ENCODE measurements at regions not wholly inside any gene's neighbourhood (a gene's known extent, or its start where the extent isn't known, plus 50 kb on each side); places are given as distances from the start of the nearest gene placed in this dataset.

- DNase-seq (ENCODE audit: low spot score): no peak
Observed at GRCh38 chr6:166009385-166010031, 158.1 kb downstream of the TBXT start.

DNA sequence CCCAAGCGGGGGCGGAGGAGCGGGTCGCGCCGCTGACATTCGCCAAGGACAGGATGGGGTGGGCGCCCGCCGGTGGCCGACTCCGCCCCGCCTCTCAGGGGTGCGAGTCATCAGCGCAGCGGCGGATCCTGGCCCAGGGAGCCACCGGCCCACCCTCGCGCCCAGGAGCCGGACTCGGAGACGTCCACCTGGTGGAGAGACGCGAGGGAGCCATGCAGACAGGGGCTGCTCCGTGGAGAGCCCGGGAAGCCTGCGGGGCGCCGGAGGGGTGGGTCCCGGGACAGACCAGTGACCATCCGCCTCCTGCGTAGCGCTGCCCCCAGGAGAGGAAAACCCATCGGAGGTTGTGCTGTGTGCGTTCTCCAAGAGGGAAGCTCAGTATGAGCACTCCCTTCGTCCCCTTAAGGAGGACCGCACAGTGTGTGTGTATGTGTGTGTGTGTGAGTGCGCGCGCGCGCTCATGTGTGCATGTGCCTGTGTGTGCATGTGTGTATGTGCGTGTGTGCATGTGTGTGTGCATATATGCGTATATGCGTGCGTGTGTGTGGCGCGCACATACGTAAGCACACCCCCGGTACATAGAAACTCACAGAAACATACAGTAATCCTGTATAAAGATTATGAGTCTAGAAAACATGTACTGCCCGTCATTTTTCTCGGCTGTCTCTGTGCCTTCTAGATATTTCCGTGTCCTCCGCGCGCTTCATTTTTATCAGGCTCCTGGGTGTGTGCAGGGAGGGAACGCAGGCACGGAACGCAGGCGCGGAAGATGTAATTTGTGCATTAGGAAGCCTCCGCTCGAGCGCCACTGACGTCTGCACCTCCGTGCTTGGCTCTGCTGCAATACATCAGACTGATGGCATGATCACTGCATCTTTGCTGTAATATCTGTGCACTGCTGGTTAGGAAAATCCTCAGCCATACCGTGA, 158.9 kb downstream of the TBXT start:
- no peak for DNase-seq (ENCODE audit: low spot score)

DNA sequence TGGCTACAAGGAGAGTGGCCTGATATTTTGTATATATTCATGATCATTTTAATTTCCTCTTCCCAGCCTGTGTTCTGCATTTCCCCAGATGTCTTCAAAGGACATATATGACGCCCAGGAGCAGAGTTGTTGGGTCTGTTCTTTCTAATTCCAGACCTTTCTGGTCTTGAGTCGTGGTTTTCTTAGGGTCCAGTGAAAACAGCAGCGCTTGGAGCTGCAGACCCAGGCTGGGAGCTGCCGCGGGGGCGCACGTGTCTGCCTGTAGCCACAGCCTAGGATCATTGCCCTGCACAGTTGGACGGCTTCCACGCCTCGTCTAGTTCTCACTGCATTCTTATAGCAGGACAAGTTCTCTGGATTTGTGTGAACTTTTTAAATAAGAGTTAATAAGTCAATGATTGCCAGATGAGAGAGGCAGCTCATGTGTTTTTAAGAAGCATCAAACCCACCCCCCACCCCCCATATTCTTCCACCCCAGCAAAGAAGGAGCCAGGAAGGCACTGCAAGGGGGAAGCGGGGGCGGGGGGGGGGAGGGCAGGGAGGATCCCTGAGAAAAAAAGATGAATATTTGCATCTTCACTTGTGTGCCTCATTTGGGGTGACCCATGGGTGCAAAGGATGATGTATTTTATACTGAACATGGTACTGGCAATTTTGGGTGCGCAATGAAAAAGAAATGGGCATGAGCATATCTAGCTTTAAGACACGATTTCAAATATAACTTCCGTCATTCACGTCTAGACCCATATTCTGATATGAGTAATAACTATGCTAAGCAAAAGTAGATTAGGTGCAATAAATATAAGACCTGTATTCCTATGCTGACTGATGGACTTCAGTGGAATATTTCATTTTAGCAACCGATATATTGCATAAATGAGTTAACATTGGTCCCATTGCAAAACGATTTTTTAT, 160.0 kb downstream of the TBXT start:
- no peak for DNase-seq (ENCODE audit: low spot score)

DNA sequence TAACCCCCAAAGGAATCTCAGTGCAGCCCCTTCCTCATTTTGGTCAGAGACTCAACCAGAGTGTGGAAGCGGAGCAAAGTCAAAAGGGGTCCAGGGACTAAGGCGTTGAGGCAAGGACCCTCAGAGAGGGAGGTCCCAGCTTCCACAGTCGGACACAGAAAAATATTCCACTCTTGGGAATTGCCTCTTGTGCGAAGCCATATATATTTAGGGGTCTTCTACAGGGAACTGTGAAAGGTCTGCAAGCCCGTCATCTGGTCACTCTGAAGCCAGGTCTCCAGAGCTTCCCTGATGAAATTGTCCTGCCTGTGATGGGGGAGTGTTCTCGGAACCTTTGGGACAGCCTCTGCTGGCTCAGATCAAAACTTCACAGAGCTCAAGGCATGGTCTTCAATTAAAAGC, 160.8 kb downstream of the TBXT start:
- no peak for DNase-seq (ENCODE audit: low spot score)

- DNase-seq (ENCODE audit: low spot score): no peak
Observed at GRCh38 chr6:166005944-166006899, 161.4 kb downstream of the TBXT start.

DNA sequence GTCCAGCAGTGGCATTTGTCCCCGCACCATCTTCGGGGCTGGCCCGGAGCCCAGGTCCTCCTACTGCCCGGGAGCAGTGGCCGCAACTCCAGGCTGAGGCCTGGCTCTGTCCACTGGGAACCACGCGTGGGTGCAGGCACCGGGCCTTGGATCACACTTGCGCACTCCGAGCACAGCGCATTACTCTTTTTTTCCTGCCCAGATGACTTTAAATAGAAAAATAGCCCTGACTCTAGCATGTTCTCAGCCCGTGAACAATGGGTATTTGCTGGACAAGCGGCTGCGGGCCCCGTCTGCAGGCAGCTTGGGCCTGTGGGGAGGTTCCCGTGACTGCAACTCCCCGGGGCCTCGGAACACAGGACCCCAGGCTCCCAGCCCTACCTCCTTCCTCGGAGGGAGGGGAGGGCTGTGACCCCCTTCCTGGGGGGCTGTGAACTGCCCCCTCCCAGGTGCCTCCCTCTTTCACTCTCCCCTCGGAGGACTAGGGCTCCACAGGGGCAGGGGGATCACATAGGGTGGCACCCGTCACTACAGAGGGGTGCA, 162.2 kb downstream of the TBXT start:
- DNase-seq (ENCODE audit: low spot score): no peak

- no peak for DNase-seq (ENCODE audit: low spot score)
Observed at GRCh38 chr6:166004876-166005275, 162.8 kb downstream of the TBXT start.

GRCh38 chr6:166004471-166004870, 163.2 kb downstream of the TBXT start:
- DNase-seq (ENCODE audit: low spot score): no peak

DNA sequence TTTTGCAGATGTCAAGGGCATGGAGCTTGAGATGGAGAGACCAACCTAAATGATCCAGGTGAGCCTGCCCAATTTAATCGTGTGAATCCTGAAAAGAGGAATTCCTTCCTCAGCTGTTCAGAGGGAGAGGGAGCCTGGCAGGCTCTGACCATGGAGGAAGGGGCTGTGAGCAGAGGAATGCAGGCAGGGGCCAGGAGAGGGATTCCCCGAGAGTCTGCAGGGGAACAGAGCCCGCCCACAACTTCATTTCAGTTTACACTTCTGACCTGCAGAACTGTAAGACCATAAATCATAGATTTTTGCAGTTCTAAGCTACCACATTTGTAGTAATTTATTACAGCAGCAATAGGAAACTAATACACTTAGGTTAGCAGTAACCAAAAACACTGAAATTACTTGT, 164.1 kb downstream of the TBXT start:
- DNase-seq (ENCODE audit: low spot score): no peak

DNA sequence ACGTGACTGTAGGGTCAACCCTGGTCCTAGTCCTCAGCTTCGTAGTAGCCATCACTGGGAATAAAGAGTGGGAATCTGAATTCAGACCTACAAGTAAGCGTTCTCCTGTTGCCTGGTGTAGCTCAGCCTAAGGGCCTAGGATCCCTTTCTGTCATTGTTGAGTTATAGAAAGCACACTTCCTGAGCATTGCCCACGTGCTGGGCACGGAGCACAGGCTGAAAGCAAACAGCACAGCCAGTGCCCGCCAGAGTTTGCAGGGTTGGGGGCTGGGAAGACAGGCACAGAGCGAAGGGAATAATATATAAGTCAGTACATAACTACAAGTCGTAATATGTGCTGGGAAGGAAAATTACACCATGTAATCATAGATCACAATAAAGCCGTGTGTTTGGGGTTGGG, 166.3 kb downstream of the TBXT start:
- no peak for DNase-seq (ENCODE audit: low spot score)

DNA sequence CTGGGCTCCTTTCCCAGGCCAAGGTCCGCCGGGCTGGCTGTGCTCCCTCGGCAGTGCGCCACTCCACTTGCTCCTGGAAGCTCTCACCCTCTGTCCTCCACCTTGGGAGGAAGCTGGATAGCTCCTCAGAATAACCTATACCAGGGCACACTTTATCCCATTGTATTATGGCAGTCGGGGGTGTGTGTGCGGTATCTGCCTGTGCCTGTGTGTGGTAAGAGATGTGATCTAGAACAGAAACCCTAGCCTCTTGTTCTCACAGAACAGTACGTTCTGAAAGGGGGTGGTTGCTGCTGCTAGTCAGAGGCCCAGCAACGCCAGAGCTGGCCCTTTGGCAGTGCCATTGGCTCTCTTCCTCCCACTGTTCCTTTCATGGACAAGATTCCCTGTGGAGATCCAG, 168.4 kb downstream of the TBXT start:
- DNase-seq (ENCODE audit: low spot score): no peak

- no peak for DNase-seq (ENCODE audit: low spot score)
Observed at GRCh38 chr6:165998072-165998471, 169.6 kb downstream of the TBXT start.

DNA sequence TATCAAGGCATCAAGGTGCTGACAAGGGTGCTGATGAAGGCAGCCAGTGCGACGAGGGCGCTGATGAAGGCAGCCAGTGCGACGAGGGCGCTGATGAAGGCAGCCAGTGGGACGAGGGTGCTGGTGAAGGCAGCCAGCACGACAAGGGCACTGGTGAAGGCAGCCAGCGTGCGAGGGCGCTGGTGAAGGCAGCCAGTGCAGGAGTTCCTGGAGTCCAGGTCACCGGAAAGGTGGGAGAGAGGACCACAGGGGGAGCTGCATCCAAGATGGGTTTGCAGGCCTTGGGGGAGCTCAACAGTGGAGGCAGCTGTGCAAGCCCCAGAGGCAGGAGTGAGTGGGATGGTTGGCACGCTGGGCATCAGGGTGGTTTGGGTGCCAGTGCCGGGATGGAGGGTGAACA, 176.3 kb downstream of the TBXT start:
- no peak for DNase-seq (ENCODE audit: low spot score)

- DNase-seq (ENCODE audit: low spot score): no peak
Observed at GRCh38 chr6:165990216-165990615, 177.4 kb downstream of the TBXT start.

DNA sequence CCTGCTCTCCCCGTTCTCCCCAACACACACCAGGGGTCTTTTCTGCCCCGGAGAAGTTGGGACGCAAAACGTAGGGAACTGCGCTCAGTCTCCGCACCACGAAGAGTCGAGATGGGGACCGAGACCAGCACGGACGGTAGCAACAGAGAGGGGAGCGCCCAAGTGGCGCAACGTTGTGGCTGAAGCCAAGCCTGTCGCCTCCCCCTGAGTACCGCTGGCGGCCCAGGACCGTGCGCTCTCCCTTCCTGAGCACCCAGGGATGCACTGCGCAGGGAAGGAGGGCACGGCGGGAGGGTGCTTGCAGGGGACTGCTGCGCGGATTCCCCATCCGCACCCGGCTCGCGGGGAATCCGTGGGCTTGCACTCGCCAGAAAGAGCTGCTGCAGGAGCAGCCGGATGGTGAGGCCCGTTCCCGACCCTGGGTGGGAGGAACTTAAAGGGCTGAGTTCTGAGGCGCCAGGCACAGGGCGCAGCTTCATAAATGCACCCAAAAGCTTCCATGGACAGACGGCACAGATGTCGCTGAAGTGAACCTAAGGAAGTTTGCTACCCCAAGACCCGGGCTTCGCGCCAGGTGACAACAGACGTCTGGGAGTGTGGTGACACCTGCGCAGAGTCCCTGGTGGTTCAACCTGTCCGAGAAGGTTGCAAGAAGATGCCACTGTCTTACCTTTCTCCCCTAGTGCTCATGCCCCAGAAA, 178.7 kb downstream of the TBXT start:
- no peak for DNase-seq (ENCODE audit: low spot score)

DNA sequence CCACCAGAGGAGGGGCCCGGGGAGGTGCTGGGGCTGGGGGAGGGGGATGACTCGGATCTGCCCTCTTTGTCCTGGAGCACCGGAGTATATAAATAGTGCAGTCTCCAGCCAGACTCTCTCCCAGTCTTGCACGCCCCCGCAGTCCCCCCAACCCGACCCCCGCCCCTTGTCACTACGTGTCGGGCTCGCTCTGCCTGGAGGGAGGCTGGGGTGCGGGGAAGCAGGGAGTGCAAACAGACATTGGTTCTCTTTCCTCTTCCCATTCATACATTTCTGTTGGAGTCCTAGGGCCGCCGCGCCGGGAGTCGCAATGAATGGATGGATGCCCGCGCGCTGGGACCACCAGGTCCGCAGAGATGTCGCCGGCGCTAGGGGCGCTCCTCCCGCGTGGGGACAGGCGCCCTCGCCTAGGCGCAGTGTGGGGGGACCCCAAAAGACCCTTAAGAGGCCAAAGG, 179.3 kb downstream of the TBXT start:
- no peak for DNase-seq (ENCODE audit: low spot score)

DNA sequence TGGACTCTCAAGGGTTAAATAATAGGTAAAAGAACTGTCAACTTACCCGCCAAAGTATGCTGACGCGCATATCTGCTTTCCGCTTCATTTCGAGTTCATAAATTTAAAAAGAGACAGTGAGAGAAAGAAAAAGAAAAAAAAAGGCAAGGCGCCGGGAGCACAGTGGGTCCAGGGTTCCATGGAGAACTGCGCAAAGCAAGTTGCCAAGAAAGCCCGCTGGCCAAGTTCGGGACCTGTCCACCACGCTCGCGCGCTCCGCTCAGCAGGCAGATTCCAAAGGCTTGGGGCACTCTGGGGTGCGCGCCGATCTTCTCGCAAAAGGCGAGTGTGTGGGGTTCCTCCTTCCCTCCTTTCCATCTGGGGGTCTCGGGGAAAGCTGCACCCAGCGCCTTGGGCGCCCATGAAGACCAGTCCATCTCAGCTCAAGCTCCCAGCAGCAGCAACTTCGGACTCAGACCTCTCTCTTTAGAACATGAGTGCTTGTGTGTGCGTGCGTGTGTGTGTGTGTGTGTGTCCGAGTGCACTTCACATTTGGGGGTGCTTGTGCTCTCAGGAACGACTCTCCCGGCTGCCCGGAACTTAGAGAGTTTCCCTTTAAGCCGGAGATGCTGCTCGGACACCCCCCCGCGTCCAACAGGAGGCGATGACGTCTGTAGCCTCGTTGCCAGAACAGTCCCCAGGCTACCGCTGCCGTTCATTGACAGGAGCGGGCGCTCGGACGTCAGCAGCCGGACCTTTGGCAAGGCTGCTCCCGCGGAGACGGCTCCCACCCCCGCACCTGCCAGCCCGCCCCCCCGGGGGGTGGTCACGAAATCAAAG, 180.0 kb downstream of the TBXT start:
- DNase-seq (ENCODE audit: low spot score): no peak

GRCh38 chr6:165986914-165987482, 180.7 kb downstream of the TBXT start:
- no peak for DNase-seq (ENCODE audit: low spot score)

GRCh38 chr6:165986311-165986913, 181.2 kb downstream of the TBXT start:
- no peak for DNase-seq (ENCODE audit: low spot score)

All from hematopoietic multipotent progenitor cell treated with erythropoietin and hydrocortisone succinate and interleukin-3 and kit ligand, for 17 days (in vitro differentiated cells).